ENCODE measurements at regions not wholly inside any gene's neighbourhood (a gene's known extent, or its start where the extent isn't known, plus 50 kb on each side); places are given as distances from the start of the nearest gene placed in this dataset.

DNA sequence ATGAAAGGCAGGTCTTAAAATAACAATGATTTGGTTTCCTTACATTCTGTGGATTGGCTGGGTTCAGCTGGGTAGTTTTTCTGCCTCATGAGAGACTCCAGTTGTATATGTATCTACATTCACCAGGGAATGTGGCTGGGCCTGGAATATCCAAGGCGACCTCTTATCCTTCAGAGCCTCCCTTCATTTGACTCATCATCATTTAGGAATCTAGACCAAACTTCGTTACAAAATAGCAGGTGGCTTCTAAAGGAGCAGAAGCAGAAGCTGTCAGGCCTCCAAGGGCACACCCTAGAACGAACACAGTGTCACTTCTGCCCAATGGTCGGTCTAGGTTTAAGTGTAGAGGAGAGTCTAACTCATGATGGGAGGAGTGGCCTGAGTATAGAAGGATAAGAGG is 204.2 kb downstream of the EN1 start:
- TF ChIP-seq YY1 (IDR thresholded peaks at IDR 0.05; ENCODE audit: insufficient read depth, insufficient read length) (no peak), ZNF274 (IDR thresholded peaks at IDR 0.05; ENCODE audit: low read depth, low read length) (no peak), SUZ12 (IDR thresholded peaks at IDR 0.05; ENCODE audit: extremely low read depth, insufficient read depth, insufficient read length) (no peak)

All from NT2/D1 (cell line).